Astrocyte (in vitro differentiated cells and primary cell): ENCODE measurements at regions not wholly inside any gene's neighbourhood (a gene's known extent, or its start where the extent isn't known, plus 50 kb on each side); places are given as distances from the start of the nearest gene placed in this dataset.

ENCODE experiments used
- DNase-seq: peaks from one replicate; pipeline ENCODE4 v3.0.0-alpha.2; 2010; ENCODE audit warnings: low read depth
- FAIRE-seq: peaks from 2 replicates; lab custom pipeline; 2011; peaks lifted over from hg19 to GRCh38; lab: Jason Lieb, UNC
- H2AFZ ChIP-seq: 2 replicates; pipeline ENCODE4 v1.6.0; 2012; ENCODE audit warnings: low read depth, low read length, inconsistent platforms
- H3K27ac ChIP-seq: 2 replicates; pipeline ENCODE4 v1.5.1; 2011; ENCODE audit warnings: low read depth, low read length, inconsistent platforms
- H3K27me3 ChIP-seq: 2 replicates; pipeline ENCODE4 v1.6.0; 2011; ENCODE audit warnings: low read length, inconsistent platforms; ENCODE audit not compliant: insufficient read depth
- H3K36me3 ChIP-seq: 2 replicates; pipeline ENCODE4 v1.5.1; 2011; ENCODE audit warnings: low read length, inconsistent platforms; ENCODE audit not compliant: insufficient read depth
- H3K4me1 ChIP-seq: 2 replicates; pipeline ENCODE4 v1.5.1; 2011; ENCODE audit warnings: low read length, inconsistent platforms; ENCODE audit not compliant: insufficient read depth
- H3K4me2 ChIP-seq: 2 replicates; pipeline ENCODE4 v1.6.0; 2012; ENCODE audit warnings: low read length, inconsistent platforms
- H3K4me3 ChIP-seq: 2 replicates; pipeline ENCODE4 v1.5.1; 2011; ENCODE audit warnings: low read depth, mild to moderate bottlenecking, low read length, inconsistent platforms; ENCODE audit not compliant: insufficient read depth
- H3K79me2 ChIP-seq: 2 replicates; pipeline ENCODE4 v1.6.0; 2012; ENCODE audit warnings: mild to moderate bottlenecking, low read length, inconsistent platforms; ENCODE audit not compliant: insufficient read depth
- H3K9ac ChIP-seq: 2 replicates; pipeline ENCODE4 v1.6.0; 2012; ENCODE audit warnings: mild to moderate bottlenecking, low read length, inconsistent platforms
- H3K9me3 ChIP-seq: 2 replicates; pipeline ENCODE4 v1.5.1; 2012; ENCODE audit warnings: low read depth, mild to moderate bottlenecking, low read length, inconsistent platforms; ENCODE audit not compliant: insufficient read depth
- H4K20me1 ChIP-seq: 2 replicates; pipeline ENCODE4 v1.6.0; 2012; ENCODE audit warnings: low read length, inconsistent platforms; ENCODE audit not compliant: insufficient read depth
- H3K27ac Mint-ChIP-seq: one replicate; pipeline ENCODE4 v1.8.0; 2021; ENCODE audit warnings: mild to moderate bottlenecking, mixed read lengths; ENCODE audit not compliant: unreplicated experiment
- H3K27me3 Mint-ChIP-seq: one replicate; pipeline ENCODE4 v1.8.0; 2021; ENCODE audit warnings: low read depth, mixed read lengths; ENCODE audit not compliant: unreplicated experiment
- H3K36me3 Mint-ChIP-seq: one replicate; pipeline ENCODE4 v1.8.0; 2021; ENCODE audit warnings: low read depth, mixed read lengths; ENCODE audit not compliant: unreplicated experiment
- H3K4me1 Mint-ChIP-seq: one replicate; pipeline ENCODE4 v1.8.0; 2021; ENCODE audit warnings: low read depth, mixed read lengths; ENCODE audit not compliant: unreplicated experiment
- H3K4me3 Mint-ChIP-seq: one replicate; pipeline ENCODE4 v1.8.0; 2021; ENCODE audit warnings: mild to moderate bottlenecking, moderate library complexity, mixed read lengths; ENCODE audit not compliant: unreplicated experiment
- H3K9me3 Mint-ChIP-seq: one replicate; pipeline ENCODE4 v1.8.0; 2021; ENCODE audit warnings: mild to moderate bottlenecking, mixed read lengths; ENCODE audit not compliant: unreplicated experiment
- EZH2 ChIP-seq: IDR thresholded peaks from 2 replicates; pipeline ENCODE4 v1.6.1; 2012; ENCODE audit warnings: mild to moderate bottlenecking, low read length, inconsistent platforms; ENCODE audit not compliant: insufficient read depth
- TF ChIP-seq, protein P1 (sequence below): IDR thresholded peaks from 2 replicates; pipeline ENCODE4 v1.5.1; 2011; ENCODE audit warnings: low read depth, mild to moderate bottlenecking, inconsistent platforms, low read length, moderate library complexity; ENCODE audit not compliant: insufficient read depth

DNA sequence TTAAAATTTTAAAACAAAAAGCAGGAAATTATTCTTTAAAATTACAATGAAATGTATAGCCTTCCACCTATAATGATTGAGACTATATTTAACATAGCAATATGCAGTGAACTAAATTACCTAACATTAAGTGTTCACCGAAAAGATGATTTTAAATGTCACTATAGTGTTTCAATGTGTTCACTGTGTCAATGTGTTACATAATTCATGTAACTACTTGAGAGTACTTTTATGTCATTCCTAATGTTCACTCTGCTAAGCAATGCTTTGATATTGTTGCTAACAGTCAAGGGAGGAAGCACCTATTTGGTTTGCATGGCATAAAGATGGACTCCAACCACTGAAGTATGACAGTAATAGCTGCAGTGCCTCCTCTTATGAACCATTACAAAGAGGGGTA lies 629.8 kb upstream of the C9orf72 start:
- Histone ChIP-seq H4K20me1 (no peaks in the 10 kb centered on the region), H3K79me2 (no peaks in the 10 kb centered on the region), H3K27ac (no peak overlapping the region), H3K4me1 (no peaks in the 10 kb centered on the region), H3K36me3 (no peaks in the 10 kb centered on the region), H3K4me3 (no peak overlapping the region), H3K27me3 (no peaks in the 10 kb centered on the region), H3K9ac (no peak overlapping the region), H3K4me2 (no peak overlapping the region), H3K9me3 (no peaks in the 10 kb centered on the region), H2AFZ (no peak overlapping the region)
- Mint-ChIP-seq H3K4me1 (no peaks in the 10 kb centered on the region), H3K9me3 (no peaks in the 10 kb centered on the region), H3K36me3 (no peaks in the 10 kb centered on the region), H3K4me3 (no peak overlapping the region), H3K27me3 (no peaks in the 10 kb centered on the region), H3K27ac (no peak overlapping the region)
- TF ChIP-seq, protein P1, sequence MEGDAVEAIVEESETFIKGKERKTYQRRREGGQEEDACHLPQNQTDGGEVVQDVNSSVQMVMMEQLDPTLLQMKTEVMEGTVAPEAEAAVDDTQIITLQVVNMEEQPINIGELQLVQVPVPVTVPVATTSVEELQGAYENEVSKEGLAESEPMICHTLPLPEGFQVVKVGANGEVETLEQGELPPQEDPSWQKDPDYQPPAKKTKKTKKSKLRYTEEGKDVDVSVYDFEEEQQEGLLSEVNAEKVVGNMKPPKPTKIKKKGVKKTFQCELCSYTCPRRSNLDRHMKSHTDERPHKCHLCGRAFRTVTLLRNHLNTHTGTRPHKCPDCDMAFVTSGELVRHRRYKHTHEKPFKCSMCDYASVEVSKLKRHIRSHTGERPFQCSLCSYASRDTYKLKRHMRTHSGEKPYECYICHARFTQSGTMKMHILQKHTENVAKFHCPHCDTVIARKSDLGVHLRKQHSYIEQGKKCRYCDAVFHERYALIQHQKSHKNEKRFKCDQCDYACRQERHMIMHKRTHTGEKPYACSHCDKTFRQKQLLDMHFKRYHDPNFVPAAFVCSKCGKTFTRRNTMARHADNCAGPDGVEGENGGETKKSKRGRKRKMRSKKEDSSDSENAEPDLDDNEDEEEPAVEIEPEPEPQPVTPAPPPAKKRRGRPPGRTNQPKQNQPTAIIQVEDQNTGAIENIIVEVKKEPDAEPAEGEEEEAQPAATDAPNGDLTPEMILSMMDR = no peak
- TF ChIP-seq EZH2 = no peak
- DNase-seq (no peak), FAIRE-seq (no peak)

- no peaks in the 10 kb centered on the region for H3K4me1 Mint-ChIP-seq
- no peaks in the 10 kb centered on the region for H3K9me3 ChIP-seq
- no peak for FAIRE-seq
These were observed 633.0 kb upstream of the C9orf72 start for GRCh38 chr9:28206280-28206679.

DNA sequence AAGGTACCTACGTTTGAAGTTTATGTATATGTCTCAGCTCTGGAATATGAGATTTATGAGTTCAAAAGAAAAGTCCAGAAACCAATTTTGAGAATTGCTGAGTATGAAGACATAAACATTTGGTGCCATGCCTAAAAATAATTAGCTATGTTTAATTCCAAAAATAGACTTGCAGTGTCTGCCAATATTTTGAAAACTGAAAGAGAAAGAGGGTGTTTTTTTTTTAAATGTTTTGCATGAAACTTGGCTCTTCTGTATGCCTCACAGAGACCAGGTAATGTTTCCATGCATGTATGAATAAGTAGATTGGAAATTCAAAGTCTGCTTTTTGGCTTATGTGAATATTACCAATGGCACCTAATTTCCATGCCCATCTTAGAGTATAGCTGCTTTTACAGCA lies 634.4 kb upstream of the C9orf72 start:
- Mint-ChIP-seq H3K4me3 (no peak overlapping the region), H3K4me1 (peaks cover 5% of the 10 kb centered on the region), H3K9me3 (no peaks in the 10 kb centered on the region), H3K27ac (no peak overlapping the region), H3K36me3 (no peaks in the 10 kb centered on the region), H3K27me3 (no peaks in the 10 kb centered on the region)
- Histone ChIP-seq H3K4me2 (no peak overlapping the region), H3K4me1 (peaks cover 4% of the 10 kb centered on the region), H3K27me3 (no peaks in the 10 kb centered on the region), H3K9ac (no peak overlapping the region), H3K27ac (no peak overlapping the region), H3K9me3 (no peaks in the 10 kb centered on the region), H3K4me3 (no peak overlapping the region), H3K36me3 (no peaks in the 10 kb centered on the region), H3K79me2 (no peaks in the 10 kb centered on the region), H4K20me1 (no peaks in the 10 kb centered on the region), H2AFZ (no peak overlapping the region)
- no peak for DNase-seq
- FAIRE-seq = no peak
- TF ChIP-seq, protein P1 = no peak
- no peak for TF ChIP-seq EZH2

More at GRCh38 chr9:28206280-28206679, 633.0 kb upstream of the C9orf72 start:
- Mint-ChIP-seq H3K9me3 (no peaks in the 10 kb centered on the region), H3K36me3 (no peaks in the 10 kb centered on the region), H3K4me3 (no peak overlapping the region), H3K27me3 (no peaks in the 10 kb centered on the region), H3K27ac (no peak overlapping the region)
- Histone ChIP-seq H3K27me3 (no peaks in the 10 kb centered on the region), H3K36me3 (no peaks in the 10 kb centered on the region), H3K9ac (no peak overlapping the region), H3K4me2 (no peak overlapping the region), H3K27ac (no peak overlapping the region), H3K79me2 (no peaks in the 10 kb centered on the region), H3K4me1 (no peaks in the 10 kb centered on the region), H2AFZ (no peak overlapping the region), H4K20me1 (no peaks in the 10 kb centered on the region), H3K4me3 (no peak overlapping the region)
- DNase-seq = no peak
- TF ChIP-seq EZH2 = no peak
- TF ChIP-seq, protein P1 = no peak
